ENCODE measurements at regions not wholly inside any gene's neighbourhood (a gene's known extent, or its start where the extent isn't known, plus 50 kb on each side); places are given as distances from the start of the nearest gene placed in this dataset.

- Mint-ChIP-seq H3K4me1 (ENCODE audit: low read depth) (no peaks in the 10 kb centered on the region), H3K27me3 (no peaks in the 10 kb centered on the region), H3K9me3 (no peaks in the 10 kb centered on the region), H3K36me3 (ENCODE audit: low read depth) (no peaks in the 10 kb centered on the region), H3K27ac (no peak overlapping the region), H3K4me3 (no peak overlapping the region)
- ChIA-PET CTCF (no interaction called here), POLR2A (no interaction called here)
- no peak for ATAC-seq
- intact Hi-C loops (cut with micrococcal nuclease) = no loop called here
- DNase-seq = no peak
- TF ChIP-seq, protein P1, sequence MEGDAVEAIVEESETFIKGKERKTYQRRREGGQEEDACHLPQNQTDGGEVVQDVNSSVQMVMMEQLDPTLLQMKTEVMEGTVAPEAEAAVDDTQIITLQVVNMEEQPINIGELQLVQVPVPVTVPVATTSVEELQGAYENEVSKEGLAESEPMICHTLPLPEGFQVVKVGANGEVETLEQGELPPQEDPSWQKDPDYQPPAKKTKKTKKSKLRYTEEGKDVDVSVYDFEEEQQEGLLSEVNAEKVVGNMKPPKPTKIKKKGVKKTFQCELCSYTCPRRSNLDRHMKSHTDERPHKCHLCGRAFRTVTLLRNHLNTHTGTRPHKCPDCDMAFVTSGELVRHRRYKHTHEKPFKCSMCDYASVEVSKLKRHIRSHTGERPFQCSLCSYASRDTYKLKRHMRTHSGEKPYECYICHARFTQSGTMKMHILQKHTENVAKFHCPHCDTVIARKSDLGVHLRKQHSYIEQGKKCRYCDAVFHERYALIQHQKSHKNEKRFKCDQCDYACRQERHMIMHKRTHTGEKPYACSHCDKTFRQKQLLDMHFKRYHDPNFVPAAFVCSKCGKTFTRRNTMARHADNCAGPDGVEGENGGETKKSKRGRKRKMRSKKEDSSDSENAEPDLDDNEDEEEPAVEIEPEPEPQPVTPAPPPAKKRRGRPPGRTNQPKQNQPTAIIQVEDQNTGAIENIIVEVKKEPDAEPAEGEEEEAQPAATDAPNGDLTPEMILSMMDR (IDR thresholded peaks at IDR 0.05) = no peak
These were observed 1316.9 kb downstream of the UQCRFS1 start for GRCh38 chr19:27896091-27896490.

DNA sequence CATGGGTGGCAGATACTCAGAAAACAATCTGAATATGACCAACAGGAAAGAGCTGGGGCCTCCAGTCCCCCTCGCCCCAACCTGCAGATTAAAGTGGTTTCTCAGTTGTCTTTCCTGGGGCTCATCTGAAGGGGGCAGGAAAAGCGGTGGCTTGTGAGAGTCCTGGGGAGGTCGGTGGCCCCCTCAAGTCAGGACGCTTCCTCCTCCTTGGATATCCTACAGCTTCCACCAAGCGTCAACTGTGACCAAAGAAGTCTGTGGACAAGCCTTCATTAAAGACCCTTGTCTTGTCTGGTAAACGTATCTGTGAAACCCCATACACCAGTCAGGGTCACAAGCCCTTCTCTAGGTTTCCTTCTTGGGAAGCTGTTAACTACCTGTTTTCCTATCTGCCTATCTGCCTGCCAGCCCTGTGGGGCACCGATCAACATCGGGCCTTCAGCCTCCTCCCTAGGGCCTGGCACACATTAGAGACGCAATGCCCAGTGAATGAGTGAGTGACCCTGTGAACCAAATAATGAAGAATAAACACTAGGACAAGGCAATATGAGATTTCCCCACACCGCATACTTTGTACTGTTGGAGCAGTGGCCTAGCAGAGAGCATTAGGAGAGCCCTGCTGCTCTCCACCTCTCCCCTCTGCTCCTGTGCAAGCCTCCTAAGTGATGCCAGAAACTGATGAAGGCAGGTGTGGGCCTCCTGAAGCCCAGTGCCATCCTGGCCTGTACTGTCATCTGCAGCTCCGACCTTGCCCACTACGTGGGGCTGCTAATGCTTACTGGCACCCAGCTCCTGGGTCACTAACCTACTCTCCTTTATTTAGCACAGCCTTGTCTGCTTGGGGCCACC is 1317.8 kb downstream of the UQCRFS1 start:
- Mint-ChIP-seq H3K36me3 (ENCODE audit: low read depth) (no peaks in the 10 kb centered on the region), H3K27me3 (no peaks in the 10 kb centered on the region), H3K4me3 (no peak overlapping the region), H3K27ac (no peak overlapping the region), H3K4me1 (ENCODE audit: low read depth) (no peaks in the 10 kb centered on the region), H3K9me3 (no peaks in the 10 kb centered on the region)
- CTCF ChIA-PET = no interaction called here
- DNase-seq (no peak), ATAC-seq (no peak)
- intact Hi-C loops (cut with micrococcal nuclease) = no loop called here
- POLR2A ChIA-PET = no interaction called here
- TF ChIP-seq, protein P1 (IDR thresholded peaks at IDR 0.05) = no peak

- ChIA-PET POLR2A (no interaction called here), CTCF (no interaction called here)
- H3K4me1 Mint-ChIP-seq (ENCODE audit: low read depth) = no peaks in the 10 kb centered on the region
- H3K36me3 Mint-ChIP-seq (ENCODE audit: low read depth) = no peaks in the 10 kb centered on the region
- no peaks in the 10 kb centered on the region for H3K27me3 Mint-ChIP-seq
- intact Hi-C loops (cut with micrococcal nuclease) = no loop called here
- H3K9me3 Mint-ChIP-seq = peaks cover 4% of the 10 kb centered on the region
- DNase-seq (no peak), ATAC-seq (no peak)
- TF ChIP-seq, protein P1 (IDR thresholded peaks at IDR 0.05) = no peak
- H3K27ac Mint-ChIP-seq = no peak overlapping the region
- H3K4me3 Mint-ChIP-seq = no peak overlapping the region
These were observed 1320.5 kb downstream of the UQCRFS1 start for GRCh38 chr19:27892500-27892899.

DNA sequence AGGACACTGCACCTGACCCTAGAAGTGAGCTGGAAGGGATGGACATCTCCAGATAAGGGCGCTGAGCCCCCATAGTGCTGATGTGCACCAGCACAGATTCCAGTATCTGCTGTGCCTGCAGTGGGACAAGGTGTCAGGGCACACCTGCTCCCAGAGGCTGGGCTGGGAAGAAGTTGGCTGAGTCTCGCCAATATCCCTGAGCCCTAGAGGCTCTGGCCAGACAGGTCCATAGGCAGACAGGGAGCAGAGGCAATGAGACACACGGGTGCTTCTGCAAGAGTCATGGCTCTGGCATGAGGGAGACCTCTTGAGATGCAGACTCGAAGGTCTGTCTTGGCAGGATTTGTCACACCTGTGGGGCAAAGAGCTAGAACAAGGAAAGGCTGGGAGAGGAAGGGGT is 1321.5 kb downstream of the UQCRFS1 start:
- ChIA-PET POLR2A (no interaction called here), CTCF (no interaction called here)
- TF ChIP-seq, protein P1 (IDR thresholded peaks at IDR 0.05) = no peak
- DNase-seq (no peak), ATAC-seq (no peak)
- intact Hi-C loops (cut with micrococcal nuclease) = no loop called here
- Mint-ChIP-seq H3K27ac (no peak overlapping the region), H3K27me3 (no peaks in the 10 kb centered on the region), H3K4me1 (ENCODE audit: low read depth) (no peaks in the 10 kb centered on the region), H3K36me3 (ENCODE audit: low read depth) (no peaks in the 10 kb centered on the region), H3K4me3 (no peak overlapping the region), H3K9me3 (peaks cover 8% of the 10 kb centered on the region)

DNA sequence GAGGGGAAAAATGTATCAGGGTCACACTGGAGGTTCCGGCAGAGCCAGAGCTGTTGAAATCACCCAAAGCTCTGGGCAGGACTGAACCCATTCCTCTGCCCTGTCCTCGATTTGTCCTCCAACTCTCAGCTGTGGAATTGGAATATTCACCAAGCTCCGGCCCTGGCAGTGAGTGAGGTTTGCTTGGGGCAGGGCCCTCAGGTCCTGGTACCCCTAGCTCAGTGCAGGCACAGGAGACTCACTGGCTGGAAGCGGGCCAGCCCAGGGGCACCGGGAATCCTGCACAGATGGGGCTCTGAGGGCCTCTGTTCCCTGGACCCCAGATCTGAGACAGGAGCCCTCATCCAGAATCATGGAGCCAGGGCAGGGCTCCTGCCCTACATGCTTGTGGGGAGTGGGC is 1322.3 kb downstream of the UQCRFS1 start:
- H3K27ac Mint-ChIP-seq = no peak overlapping the region
- H3K36me3 Mint-ChIP-seq (ENCODE audit: low read depth) = no peaks in the 10 kb centered on the region
- ATAC-seq = no peak
- H3K4me3 Mint-ChIP-seq = no peak overlapping the region
- TF ChIP-seq, protein P1 (IDR thresholded peaks at IDR 0.05) = no peak
- H3K27me3 Mint-ChIP-seq = no peaks in the 10 kb centered on the region
- intact Hi-C loops (cut with micrococcal nuclease) = no loop called here
- CTCF ChIA-PET = no interaction called here
- POLR2A ChIA-PET = no interaction called here
- H3K9me3 Mint-ChIP-seq = peaks cover 12% of the 10 kb centered on the region
- no peaks in the 10 kb centered on the region for H3K4me1 Mint-ChIP-seq (ENCODE audit: low read depth)
- DNase-seq = no peak

Data from activated CD8-positive, alpha-beta T cell treated with anti-CD3 and anti-CD28 coated beads for 36 hours (primary cell).